ENCODE measurements at regions not wholly inside any gene's neighbourhood (a gene's known extent, or its start where the extent isn't known, plus 50 kb on each side); places are given as distances from the start of the nearest gene placed in this dataset.

DNA sequence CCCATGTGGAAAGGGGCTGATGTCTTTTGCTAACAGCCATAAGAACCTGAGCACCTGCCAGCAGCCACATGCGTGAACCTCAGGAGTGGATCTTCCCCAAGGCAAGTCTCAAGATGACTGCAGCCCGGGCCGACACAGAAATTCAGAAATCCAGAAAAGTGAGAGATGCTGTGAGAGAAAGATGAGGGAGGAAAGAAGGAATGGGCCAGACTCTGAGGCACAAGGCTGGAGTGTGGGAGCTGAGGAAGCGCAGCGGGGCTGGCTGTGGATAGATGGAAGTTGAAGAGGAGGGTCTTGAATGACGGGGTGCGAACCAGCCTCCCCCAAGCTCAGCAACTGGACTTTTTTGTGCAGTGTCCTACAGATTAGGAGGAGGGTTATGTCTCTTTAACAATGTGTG lies 337.8 kb downstream of the GADD45G start:
- DNase-seq (ENCODE audit: low spot score), result no peak
- Mint-ChIP-seq H3K4me1 (ENCODE audit: unreplicated experiment) (peaks cover 20% of the 10 kb centered on the region), H3K27ac (ENCODE audit: unreplicated experiment) (no peak overlapping the region), H3K27me3 (ENCODE audit: unreplicated experiment) (peaks cover 4% of the 10 kb centered on the region), H3K9me3 (ENCODE audit: unreplicated experiment) (no peaks in the 10 kb centered on the region), H3K36me3 (ENCODE audit: low read depth, unreplicated experiment) (peaks cover 3% of the 10 kb centered on the region), H3K4me3 (ENCODE audit: unreplicated experiment) (no peak overlapping the region)
- no peak for TF ChIP-seq CTCF (IDR thresholded peaks at IDR 0.05; ENCODE audit: unreplicated experiment)

DNA sequence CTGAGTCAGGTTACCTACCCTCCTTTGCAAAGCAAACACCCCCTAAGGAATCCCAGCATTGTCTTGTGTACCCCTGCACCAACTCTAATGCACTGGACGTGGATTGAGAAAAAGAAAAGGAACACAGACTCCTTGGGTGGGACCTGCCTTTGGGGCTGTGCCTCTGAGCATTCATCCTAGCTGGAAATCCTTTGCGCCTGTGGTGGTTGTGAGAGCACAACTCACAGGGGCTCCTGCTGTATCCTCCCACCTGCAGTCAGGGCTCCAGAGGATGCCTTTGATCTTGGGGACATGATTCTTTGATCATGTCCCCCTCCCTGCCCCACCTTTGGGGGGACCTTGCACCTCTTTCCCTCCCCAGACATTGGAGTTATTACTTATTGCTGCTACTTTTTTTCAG lies 338.5 kb downstream of the GADD45G start:
- no peak overlapping the region for H3K27ac Mint-ChIP-seq (ENCODE audit: unreplicated experiment)
- H3K36me3 Mint-ChIP-seq (ENCODE audit: low read depth, unreplicated experiment), result peaks cover 3% of the 10 kb centered on the region
- H3K27me3 Mint-ChIP-seq (ENCODE audit: unreplicated experiment), result peaks cover 7% of the 10 kb centered on the region
- no peaks in the 10 kb centered on the region for H3K9me3 Mint-ChIP-seq (ENCODE audit: unreplicated experiment)
- H3K4me3 Mint-ChIP-seq (ENCODE audit: unreplicated experiment), result no peak overlapping the region
- no peak for TF ChIP-seq CTCF (IDR thresholded peaks at IDR 0.05; ENCODE audit: unreplicated experiment)
- peaks cover 24% of the 10 kb centered on the region for H3K4me1 Mint-ChIP-seq (ENCODE audit: unreplicated experiment)
- no peak for DNase-seq (ENCODE audit: low spot score)

DNA sequence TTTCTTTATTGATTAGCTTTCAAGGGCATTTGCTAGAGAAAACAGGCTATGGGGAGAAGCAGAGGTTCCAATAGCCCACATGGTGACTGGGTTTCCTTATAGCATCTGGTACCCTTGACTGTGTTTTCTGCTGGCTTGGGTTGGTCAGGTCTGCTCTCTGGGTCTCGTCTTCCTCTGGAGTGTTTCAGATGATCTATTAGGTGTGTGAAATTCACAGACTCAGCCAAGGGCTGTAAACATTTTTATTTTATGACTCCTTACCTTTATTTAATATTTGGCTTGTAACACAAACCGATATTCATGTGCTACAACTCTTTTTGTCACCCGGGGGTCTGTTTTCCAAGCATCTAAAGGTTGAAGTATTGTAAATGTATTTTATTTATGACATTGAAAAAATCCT lies 338.9 kb downstream of the GADD45G start:
- Mint-ChIP-seq H3K36me3 (ENCODE audit: low read depth, unreplicated experiment) (peaks cover 3% of the 10 kb centered on the region), H3K4me3 (ENCODE audit: unreplicated experiment) (no peak overlapping the region), H3K4me1 (ENCODE audit: unreplicated experiment) (peaks cover 23% of the 10 kb centered on the region), H3K9me3 (ENCODE audit: unreplicated experiment) (no peaks in the 10 kb centered on the region), H3K27me3 (ENCODE audit: unreplicated experiment) (peaks cover 7% of the 10 kb centered on the region), H3K27ac (ENCODE audit: unreplicated experiment) (no peak overlapping the region)
- no peak for DNase-seq (ENCODE audit: low spot score)
- TF ChIP-seq CTCF (IDR thresholded peaks at IDR 0.05; ENCODE audit: unreplicated experiment), result no peak

- Mint-ChIP-seq H3K4me3 (ENCODE audit: unreplicated experiment) (no peak overlapping the region), H3K36me3 (ENCODE audit: low read depth, unreplicated experiment) (peaks cover 3% of the 10 kb centered on the region), H3K4me1 (ENCODE audit: unreplicated experiment) (peaks cover 13% of the 10 kb centered on the region), H3K27ac (ENCODE audit: unreplicated experiment) (no peak overlapping the region), H3K9me3 (ENCODE audit: unreplicated experiment) (no peaks in the 10 kb centered on the region), H3K27me3 (ENCODE audit: unreplicated experiment) (peaks cover 7% of the 10 kb centered on the region)
- TF ChIP-seq CTCF (IDR thresholded peaks at IDR 0.05; ENCODE audit: unreplicated experiment), result peak; percentile 43
- peak; percentile 24 for DNase-seq (ENCODE audit: low spot score)
Measured at GRCh38 chr9:89945133-89945532, 340.3 kb downstream of the GADD45G start.

GRCh38 chr9:89946741-89947140 lies 341.9 kb downstream of the GADD45G start:
- Mint-ChIP-seq H3K27ac (ENCODE audit: unreplicated experiment) (no peak overlapping the region), H3K9me3 (ENCODE audit: unreplicated experiment) (no peaks in the 10 kb centered on the region), H3K36me3 (ENCODE audit: low read depth, unreplicated experiment) (peaks cover 3% of the 10 kb centered on the region), H3K4me1 (ENCODE audit: unreplicated experiment) (peaks cover 13% of the 10 kb centered on the region), H3K27me3 (ENCODE audit: unreplicated experiment) (peaks cover 6% of the 10 kb centered on the region), H3K4me3 (ENCODE audit: unreplicated experiment) (no peak overlapping the region)
- no peak for TF ChIP-seq CTCF (IDR thresholded peaks at IDR 0.05; ENCODE audit: unreplicated experiment)
- no peak for DNase-seq (ENCODE audit: low spot score)

All from endothelial cell (in vitro differentiated cells).